ENCODE measurements at regions not wholly inside any gene's neighbourhood (a gene's known extent, or its start where the extent isn't known, plus 50 kb on each side); places are given as distances from the start of the nearest gene placed in this dataset.

DNA sequence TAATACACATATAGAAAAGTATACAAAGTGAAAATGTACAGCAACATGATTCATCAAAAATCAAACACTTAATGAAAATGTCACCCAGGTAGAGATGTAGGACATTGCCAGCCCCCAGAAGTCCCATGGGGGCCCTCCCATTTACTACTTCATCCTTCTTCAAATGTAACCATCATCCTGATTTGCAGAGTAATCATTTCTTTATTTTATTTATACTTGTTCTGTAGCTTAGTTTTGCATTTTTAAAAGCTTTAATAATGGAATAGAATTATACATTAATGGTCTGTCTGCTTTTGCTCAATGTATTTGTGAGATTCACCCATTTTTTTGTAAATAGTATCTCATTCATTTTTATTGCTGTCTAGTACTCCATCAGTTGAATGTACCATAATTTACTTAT lies 96.8 kb upstream of the CD55 start:
- no peak overlapping the region for H4K91ac ChIP-seq (ENCODE audit: low read length)
- no peak overlapping the region for H2AFZ ChIP-seq (ENCODE audit: low read depth, low read length)
- no peak overlapping the region for H3K14ac ChIP-seq (ENCODE audit: low read length in 2 of 2)
- no peaks in the 10 kb centered on the region for H3K4me1 ChIP-seq (ENCODE audit: control insufficient read depth, insufficient read depth, low read depth, low read length)
- H3K79me1 ChIP-seq (replicated peaks; ENCODE audit: low read length, poor library complexity, severe bottlenecking), result no peaks in the 10 kb centered on the region
- H3K9me3 ChIP-seq (ENCODE audit: control insufficient read depth, low read length), result no peaks in the 10 kb centered on the region
- no peak overlapping the region for H2BK12ac ChIP-seq (ENCODE audit: low read length in 2 of 2)
- H3K23ac ChIP-seq (ENCODE audit: low read length in 2 of 2), result no peak overlapping the region
- no peaks in the 10 kb centered on the region for H3K36me3 ChIP-seq (ENCODE audit: control insufficient read depth in 1 of 2, insufficient read depth in 2 of 2, low read depth in 1 of 2, low read length in 2 of 2)
- no peak overlapping the region for H2AK5ac ChIP-seq (ENCODE audit: low read length, severe bottlenecking)
- no peak overlapping the region for H3K27ac ChIP-seq (ENCODE audit: low read length, poor library complexity, severe bottlenecking)
- no peak overlapping the region for H3K4me2 ChIP-seq (ENCODE audit: low read length, poor library complexity, severe bottlenecking)
- no peak overlapping the region for H2BK120ac ChIP-seq (ENCODE audit: low read depth, low read length)
- no peak overlapping the region for H4K8ac ChIP-seq (ENCODE audit: low read length)
- no peak overlapping the region for H3K9ac ChIP-seq (ENCODE audit: low read length)
- no peaks in the 10 kb centered on the region for H3K27me3 ChIP-seq (ENCODE audit: control insufficient read depth in 1 of 2, insufficient read depth in 1 of 2, low read length in 2 of 2)
- DNase-seq, result no peak
- H3K4me3 ChIP-seq (ENCODE audit: insufficient read depth in 1 of 2, low read depth in 1 of 2, low read length in 2 of 2), result no peak overlapping the region
- no peak overlapping the region for H2BK15ac ChIP-seq (ENCODE audit: low read depth, poor library complexity, severe bottlenecking)
- H3K18ac ChIP-seq (ENCODE audit: low read depth in 1 of 2, low read length in 2 of 2), result no peak overlapping the region
- H3K4ac ChIP-seq (ENCODE audit: low read depth in 1 of 2, low read length in 2 of 2), result no peak overlapping the region
- H2BK5ac ChIP-seq (ENCODE audit: low read depth, low read length, poor library complexity, severe bottlenecking), result no peak overlapping the region

DNA sequence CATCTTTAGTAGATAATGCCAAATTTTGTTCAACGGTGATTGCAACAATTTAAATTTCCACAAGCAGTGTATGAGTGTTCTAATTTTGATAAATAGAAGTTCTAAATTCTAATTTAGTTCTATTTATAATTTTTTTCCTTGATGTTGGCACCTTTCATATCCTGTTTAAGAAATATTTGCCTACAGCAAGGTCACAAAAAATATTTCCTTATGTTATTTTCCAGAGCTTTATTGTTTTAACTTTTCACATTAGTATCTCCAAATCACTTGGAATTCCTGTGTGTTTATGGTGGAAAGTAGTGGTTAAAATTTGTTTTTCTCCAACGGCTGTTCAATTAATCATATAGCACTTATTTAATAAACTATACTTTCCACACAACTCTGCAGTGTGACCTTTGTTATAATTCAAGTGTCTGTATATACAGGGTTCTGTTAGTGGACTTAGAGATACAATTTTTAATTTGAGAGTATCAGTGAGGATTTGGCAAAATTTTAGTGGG lies 94.3 kb upstream of the CD55 start:
- H2BK15ac ChIP-seq (ENCODE audit: low read depth, poor library complexity, severe bottlenecking), result no peak overlapping the region
- no peak overlapping the region for H3K4ac ChIP-seq (ENCODE audit: low read depth in 1 of 2, low read length in 2 of 2)
- no peak overlapping the region for H2BK5ac ChIP-seq (ENCODE audit: low read depth, low read length, poor library complexity, severe bottlenecking)
- H3K4me2 ChIP-seq (ENCODE audit: low read length, poor library complexity, severe bottlenecking), result no peak overlapping the region
- no peak overlapping the region for H2BK120ac ChIP-seq (ENCODE audit: low read depth, low read length)
- H4K91ac ChIP-seq (ENCODE audit: low read length), result no peak overlapping the region
- H3K23ac ChIP-seq (ENCODE audit: low read length in 2 of 2), result no peak overlapping the region
- no peak for DNase-seq
- no peak overlapping the region for H3K18ac ChIP-seq (ENCODE audit: low read depth in 1 of 2, low read length in 2 of 2)
- H3K27me3 ChIP-seq (ENCODE audit: control insufficient read depth in 1 of 2, insufficient read depth in 1 of 2, low read length in 2 of 2), result no peaks in the 10 kb centered on the region
- WGBS, result no CpG with 5 or more reads among the region's 2 CpGs
- H3K36me3 ChIP-seq (ENCODE audit: control insufficient read depth in 1 of 2, insufficient read depth in 2 of 2, low read depth in 1 of 2, low read length in 2 of 2), result no peaks in the 10 kb centered on the region
- H4K8ac ChIP-seq (ENCODE audit: low read length), result no peak overlapping the region
- H3K4me1 ChIP-seq (ENCODE audit: control insufficient read depth, insufficient read depth, low read depth, low read length), result no peaks in the 10 kb centered on the region
- no peak overlapping the region for H3K14ac ChIP-seq (ENCODE audit: low read length in 2 of 2)
- H3K9me3 ChIP-seq (ENCODE audit: control insufficient read depth, low read length), result no peaks in the 10 kb centered on the region
- no peak overlapping the region for H2BK12ac ChIP-seq (ENCODE audit: low read length in 2 of 2)
- no peak overlapping the region for H3K9ac ChIP-seq (ENCODE audit: low read length)
- no peak overlapping the region for H3K27ac ChIP-seq (ENCODE audit: low read length, poor library complexity, severe bottlenecking)
- H2AFZ ChIP-seq (ENCODE audit: low read depth, low read length), result no peak overlapping the region
- no peak overlapping the region for H3K4me3 ChIP-seq (ENCODE audit: insufficient read depth in 1 of 2, low read depth in 1 of 2, low read length in 2 of 2)
- H2AK5ac ChIP-seq (ENCODE audit: low read length, severe bottlenecking), result no peak overlapping the region
- no peaks in the 10 kb centered on the region for H3K79me1 ChIP-seq (replicated peaks; ENCODE audit: low read length, poor library complexity, severe bottlenecking)

DNA sequence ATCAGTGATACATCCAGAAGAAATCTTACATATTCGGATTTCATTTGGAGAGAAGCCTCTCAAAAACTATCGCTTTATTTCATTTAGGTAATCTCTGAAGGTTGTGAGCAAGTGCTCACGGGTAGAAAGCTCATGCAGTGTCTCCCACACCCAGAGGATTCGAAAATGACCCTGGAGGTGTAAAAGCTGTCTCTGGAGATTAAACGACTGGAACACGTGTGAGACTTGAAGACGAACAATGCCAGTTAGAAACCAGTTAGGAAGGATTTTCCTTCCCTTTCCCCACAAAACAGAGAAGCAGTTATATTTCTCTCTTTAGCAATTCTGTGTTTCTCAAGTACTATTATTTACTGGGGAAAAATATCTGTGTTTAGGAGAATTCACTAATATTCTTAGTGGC lies 92.5 kb upstream of the CD55 start:
- Histone ChIP-seq H3K4ac (ENCODE audit: low read depth in 1 of 2, low read length in 2 of 2) (no peak overlapping the region), H4K8ac (ENCODE audit: low read length) (no peak overlapping the region), H3K4me1 (ENCODE audit: control insufficient read depth, insufficient read depth, low read depth, low read length) (no peaks in the 10 kb centered on the region), H3K9ac (ENCODE audit: low read length) (no peak overlapping the region), H3K36me3 (ENCODE audit: control insufficient read depth in 1 of 2, insufficient read depth in 2 of 2, low read depth in 1 of 2, low read length in 2 of 2) (no peaks in the 10 kb centered on the region), H3K9me3 (ENCODE audit: control insufficient read depth, low read length) (no peaks in the 10 kb centered on the region), H2BK5ac (ENCODE audit: low read depth, low read length, poor library complexity, severe bottlenecking) (no peak overlapping the region), H3K4me3 (ENCODE audit: insufficient read depth in 1 of 2, low read depth in 1 of 2, low read length in 2 of 2) (no peak overlapping the region), H3K27ac (ENCODE audit: low read length, poor library complexity, severe bottlenecking) (no peak overlapping the region), H4K91ac (ENCODE audit: low read length) (no peak overlapping the region), H2BK120ac (ENCODE audit: low read depth, low read length) (no peak overlapping the region), H3K4me2 (ENCODE audit: low read length, poor library complexity, severe bottlenecking) (no peak overlapping the region), H3K14ac (ENCODE audit: low read length in 2 of 2) (no peak overlapping the region), H3K23ac (ENCODE audit: low read length in 2 of 2) (no peak overlapping the region), H3K18ac (ENCODE audit: low read depth in 1 of 2, low read length in 2 of 2) (no peak overlapping the region), H2AFZ (ENCODE audit: low read depth, low read length) (no peak overlapping the region), H3K27me3 (ENCODE audit: control insufficient read depth in 1 of 2, insufficient read depth in 1 of 2, low read length in 2 of 2) (no peaks in the 10 kb centered on the region), H2BK12ac (ENCODE audit: low read length in 2 of 2) (no peak overlapping the region), H2BK15ac (ENCODE audit: low read depth, poor library complexity, severe bottlenecking) (no peak overlapping the region), H2AK5ac (ENCODE audit: low read length, severe bottlenecking) (no peak overlapping the region), H3K79me1 (replicated peaks; ENCODE audit: low read length, poor library complexity, severe bottlenecking) (no peaks in the 10 kb centered on the region)
- 68% methylated on average over 7 of the region's 7 CpGs for WGBS
- no peak for DNase-seq

DNA sequence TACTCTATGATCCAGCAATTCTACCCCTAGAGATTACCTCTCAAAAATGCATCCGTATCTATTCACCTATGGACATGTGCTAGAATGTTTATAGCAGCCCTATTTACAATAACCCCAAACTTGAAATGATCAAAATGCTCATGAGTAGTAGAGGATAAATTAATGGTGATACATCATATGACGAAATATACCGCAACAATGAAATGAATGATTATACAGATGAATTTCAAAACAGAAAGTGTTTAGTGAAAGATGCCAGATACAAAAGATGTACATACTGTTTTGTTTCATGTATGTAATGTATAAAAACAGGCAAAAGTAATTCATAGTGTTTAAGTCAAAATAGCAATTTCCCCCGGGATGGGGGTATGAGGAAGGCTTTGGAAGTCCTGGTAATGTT lies 91.0 kb upstream of the CD55 start:
- H2BK5ac ChIP-seq (ENCODE audit: low read depth, low read length, poor library complexity, severe bottlenecking), result no peak overlapping the region
- no peak overlapping the region for H4K8ac ChIP-seq (ENCODE audit: low read length)
- no peaks in the 10 kb centered on the region for H3K36me3 ChIP-seq (ENCODE audit: control insufficient read depth in 1 of 2, insufficient read depth in 2 of 2, low read depth in 1 of 2, low read length in 2 of 2)
- H3K79me1 ChIP-seq (replicated peaks; ENCODE audit: low read length, poor library complexity, severe bottlenecking), result no peaks in the 10 kb centered on the region
- no peak overlapping the region for H2BK15ac ChIP-seq (ENCODE audit: low read depth, poor library complexity, severe bottlenecking)
- H3K4ac ChIP-seq (ENCODE audit: low read depth in 1 of 2, low read length in 2 of 2), result no peak overlapping the region
- no peak overlapping the region for H2BK120ac ChIP-seq (ENCODE audit: low read depth, low read length)
- H3K14ac ChIP-seq (ENCODE audit: low read length in 2 of 2), result no peak overlapping the region
- no peak overlapping the region for H3K23ac ChIP-seq (ENCODE audit: low read length in 2 of 2)
- no peaks in the 10 kb centered on the region for H3K9me3 ChIP-seq (ENCODE audit: control insufficient read depth, low read length)
- H2AK5ac ChIP-seq (ENCODE audit: low read length, severe bottlenecking), result no peak overlapping the region
- 89% methylated on average over 4 of the region's 4 CpGs for WGBS
- no peaks in the 10 kb centered on the region for H3K27me3 ChIP-seq (ENCODE audit: control insufficient read depth in 1 of 2, insufficient read depth in 1 of 2, low read length in 2 of 2)
- H3K4me1 ChIP-seq (ENCODE audit: control insufficient read depth, insufficient read depth, low read depth, low read length), result no peaks in the 10 kb centered on the region
- H3K4me3 ChIP-seq (ENCODE audit: insufficient read depth in 1 of 2, low read depth in 1 of 2, low read length in 2 of 2), result no peak overlapping the region
- no peak overlapping the region for H3K9ac ChIP-seq (ENCODE audit: low read length)
- H4K91ac ChIP-seq (ENCODE audit: low read length), result no peak overlapping the region
- H3K4me2 ChIP-seq (ENCODE audit: low read length, poor library complexity, severe bottlenecking), result no peak overlapping the region
- no peak overlapping the region for H2AFZ ChIP-seq (ENCODE audit: low read depth, low read length)
- DNase-seq, result no peak
- no peak overlapping the region for H3K27ac ChIP-seq (ENCODE audit: low read length, poor library complexity, severe bottlenecking)
- H2BK12ac ChIP-seq (ENCODE audit: low read length in 2 of 2), result no peak overlapping the region
- H3K18ac ChIP-seq (ENCODE audit: low read depth in 1 of 2, low read length in 2 of 2), result no peak overlapping the region

Data from mesenchymal stem cell (in vitro differentiated cells and primary cell).